Heart right ventricle (tissue), 16 donors: ENCODE measurements at regions not wholly inside any gene's neighbourhood (a gene's known extent, or its start where the extent isn't known, plus 50 kb on each side); places are given as distances from the start of the nearest gene placed in this dataset.

Experiments used
- ATAC-seq, 8 donors: fragments of 200-7000 bp; cut with Tn5 transposase; one replicate each; pipeline ENCODE4 v1.9.1; 2020; ENCODE audit warnings: mild to moderate bottlenecking in 8 of 8, moderate library complexity in 8 of 8, moderate number of reproducible peaks in 1 of 8
- DNase-seq, 2 donors: peaks; one replicate each; pipeline ENCODE4 v3.0.0-alpha.2; 2020
- H3K27ac ChIP-seq, 10 donors: fragments of 200-600 bp; sonication (generic) in 2 of 10; one replicate each; pipeline versions ENCODE4 v1.5.0 to v1.8.0; 2020 to 2022; ENCODE audit warnings: mild to moderate bottlenecking in 3 of 10
- H3K27me3 ChIP-seq, 7 donors: fragments of 200-600 bp; one replicate each; pipeline ENCODE4 v1.8.0; 2021 to 2022; ENCODE audit warnings: mild to moderate bottlenecking in 2 of 7
- H3K36me3 ChIP-seq, 9 donors: fragments of 200-600 bp; sonication (generic) in 1 of 9; one replicate each; pipeline versions ENCODE4 v1.5.0 to v1.8.0; 2020 to 2022; ENCODE audit warnings: mild to moderate bottlenecking in 2 of 9
- H3K4me1 ChIP-seq, 9 donors: fragments of 200-600 bp; sonication (generic) in 1 of 9; one replicate each; pipeline versions ENCODE4 v1.5.0 to v1.8.0; 2020 to 2022; ENCODE audit warnings: mild to moderate bottlenecking in 4 of 9
- H3K4me3 ChIP-seq, 10 donors: fragments of 200-600 bp; sonication (generic) in 2 of 10; one replicate each; pipeline versions ENCODE4 v1.5.0 to v1.8.0; 2020 to 2022; ENCODE audit warnings: mild to moderate bottlenecking in 7 of 10, moderate library complexity in 2 of 10
- H3K9me3 ChIP-seq, 11 donors: fragments of 200-600 bp in 10 of 11; sonication (generic) in 2 of 11; one replicate each; pipeline versions ENCODE4 v1.5.0 to v1.8.0; 2013 to 2022; ENCODE audit warnings: mild to moderate bottlenecking in 2 of 11, control low read depth in 1 of 11, moderate library complexity in 1 of 11
- CTCF ChIP-seq, 9 donors: fragments of 200-600 bp; sonication (generic) in 2 of 9; IDR thresholded peaks; one replicate each; pipeline versions ENCODE4 v1.5.0 to v1.8.0; 2021 to 2022; ENCODE audit warnings: antibody characterized with exemption in 9 of 9, mild to moderate bottlenecking in 5 of 9, moderate library complexity in 1 of 9
- WGBS, 2 donors: extraction: QIAGEN DNeasy Blood & Tissue Kit; methylation state at CpG; one replicate each; pipeline ENCODE4 v1.1.7; 2013; ENCODE audit warnings: inconsistent platforms in 1 of 2; 5-methylcytosine and 5-hydroxymethylcytosine counted together
- intact Hi-C, 10 donors: fragments of 100-400 bp; cut with DNase I; formaldehyde crosslinking; loops; one replicate each; pipeline versions ENCODE4 v1.11.1 to v1.14.2; 2022
- donor health status: Arrhythmogenic right ventricular cardiomyopathy.
- donor health status: ischemic (EF 13 %, LVEDD 7.1; RV severe dilation, severe dysfunction).
- donor health status: healthy with polysubstance abuse.
- donor health status: DM: no; HTN: yes; CAD: no.
- donor health status: DM: no; HTN: no; CAD: no.
- donor health status: ischemic (EF 25% LVEDD 6.9; RV normal size, moderate dysfunction).
- donor health status: ischemic (EF 25% LVEDD 5.7; RV mildly dilated, moderate dysfunction).
- donor health status: healthy.
- donor health status: DM: yes; HTN: yes; CAD: no.
- donor health status: Ischemic cardiomyopathy.
- donor health status: ischemic (EF 35%, LVEDD 5.7; RV mildly dilated, moderate dysfunction).
- donor health status: nonischemic (EF 11% LVEDD 7.7; RV severe dilation, severe dysfunction).
- donor health status: DM: yes; HTN: yes; CAD: no.
- donor health status: PGD.
- donor health status: ischemic (EF 29% LVEDD 5.4; RV normal size, mild dysfunction).
- donor health status: nonischemic (EF 23%, LVEDD 6.1; RV moderate dilation, normal function).

- DNase-seq = no peak
- WGBS, 2 donors = 64 to 68% methylated on average over 25 of the region's 25 CpGs
- H3K4me3 ChIP-seq = no peak overlapping the region
Measured at GRCh38 chr11:70669871-70670675, 271.7 kb downstream of the CTTN start.

GRCh38 chr11:70670676-70671034, 272.3 kb downstream of the CTTN start:
- Histone ChIP-seq H3K27me3 (peaks cover 0 to 58% (median 42%) of the 10 kb centered on the region in 7 donors), H3K36me3 (no peaks in the 10 kb centered on the region), H3K27ac (no peak overlapping the region), H3K4me1 (no peaks in the 10 kb centered on the region), H3K4me3 (no peak overlapping the region), H3K9me3 (no peaks in the 10 kb centered on the region)
- DNase-seq (no peak), ATAC-seq (no peak)
- WGBS, 2 donors = 72 to 75% methylated on average over 15 of the region's 15 CpGs
- TF ChIP-seq CTCF (IDR thresholded peaks at IDR 0.05) = no peak
- intact Hi-C loops = no loop called here

More at GRCh38 chr11:70669871-70670675, 271.7 kb downstream of the CTTN start:
- Histone ChIP-seq H3K27ac (no peak overlapping the region), H3K27me3 (peaks cover 0 to 64% (median 44%) of the 10 kb centered on the region in 7 donors), H3K36me3 (no peaks in the 10 kb centered on the region), H3K9me3 (no peaks in the 10 kb centered on the region), H3K4me1 (no peaks in the 10 kb centered on the region)
- peak in 1 of 8 donors; percentile 24 for ATAC-seq
- no peak for TF ChIP-seq CTCF (IDR thresholded peaks at IDR 0.05)
- intact Hi-C loops = no loop called here

GRCh38 chr11:70671083-70671482, 272.8 kb downstream of the CTTN start:
- intact Hi-C loops = no loop called here

GRCh38 chr11:70671611-70672010, 273.3 kb downstream of the CTTN start:
- ATAC-seq = no peak
- no peaks in the 10 kb centered on the region for H3K36me3 ChIP-seq
- DNase-seq = no peak
- no peaks in the 10 kb centered on the region for H3K9me3 ChIP-seq
- H3K4me3 ChIP-seq = no peak overlapping the region
- no peak for TF ChIP-seq CTCF (IDR thresholded peaks at IDR 0.05)
- no peaks in the 10 kb centered on the region for H3K4me1 ChIP-seq
- intact Hi-C loops = no loop called here
- WGBS, 2 donors = 63 to 65% methylated on average over 5 of the region's 5 CpGs
- H3K27me3 ChIP-seq = peaks cover 0 to 49% (median 34%) of the 10 kb centered on the region in 7 donors
- H3K27ac ChIP-seq = no peak overlapping the region

More at GRCh38 chr11:70671083-70671482, 272.8 kb downstream of the CTTN start:
- no peak overlapping the region for H3K4me3 ChIP-seq
- 13 to 14% methylated on average over 19 of the region's 19 CpGs for whole genome bisulfite sequencing, 2 donors
- H3K4me1 ChIP-seq = no peaks in the 10 kb centered on the region
- no peak for ATAC-seq
- peak in 1 of 9 donors; percentile 22 for TF ChIP-seq CTCF (IDR thresholded peaks at IDR 0.05)
- no peak for DNase-seq
- no peaks in the 10 kb centered on the region for H3K36me3 ChIP-seq
- H3K27me3 ChIP-seq = peaks cover 0 to 54% (median 38%) of the 10 kb centered on the region in 7 donors
- no peak overlapping the region for H3K27ac ChIP-seq
- H3K9me3 ChIP-seq = no peaks in the 10 kb centered on the region
